ENCODE measurements at regions not wholly inside any gene's neighbourhood (a gene's known extent, or its start where the extent isn't known, plus 50 kb on each side); places are given as distances from the start of the nearest gene placed in this dataset.
"Not testable (repeated sequence)": the region's sequence is repeated elsewhere in the genome, so short reads cannot be mapped to it uniquely, and the experiment has no call there.

DNA sequence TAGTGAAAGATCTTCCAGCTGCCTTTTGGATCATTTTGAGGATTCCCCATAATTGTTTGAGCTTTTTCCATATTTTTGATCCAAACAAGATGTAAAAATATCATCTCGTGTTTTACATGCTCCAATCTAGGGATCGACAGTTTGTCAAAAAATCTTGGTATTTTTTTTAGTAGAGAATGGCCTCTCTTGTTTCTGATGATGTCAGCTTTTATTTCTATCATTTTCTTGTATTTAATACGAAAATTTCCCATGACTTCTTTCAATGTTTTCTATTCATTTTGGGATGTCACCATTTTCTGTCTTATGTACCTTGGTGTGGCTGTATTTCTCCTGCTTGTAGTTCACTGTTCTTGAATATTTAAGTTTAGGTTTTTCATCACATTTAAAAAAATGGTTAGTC is 812.0 kb upstream of the NCAM2 start:
- H3K36me3 ChIP-seq (ENCODE audit: control insufficient read depth in 2 of 3, insufficient read depth in 3 of 3, low read length in 3 of 3) = no peaks in the 10 kb centered on the region
- no peak for DNase-seq
- Mint-ChIP-seq H3K27ac (no peak overlapping the region), H3K4me1 (no peaks in the 10 kb centered on the region), H3K9me3 (peaks cover 0 to 36% (median 8%) of the 10 kb centered on the region in 11 donors), H3K27me3 (no peaks in the 10 kb centered on the region), H3K36me3 (no peaks in the 10 kb centered on the region), H3K4me3 (no peak overlapping the region)
- ChIA-PET CTCF (no interaction called here), POLR2A (no interaction called here)
- no peaks in the 10 kb centered on the region for H3K4me1 ChIP-seq (ENCODE audit: control insufficient read depth in 2 of 2, insufficient read depth in 2 of 2, low read length in 2 of 2)
- ATAC-seq = no peak
- no peak overlapping the region for H3K4me3 ChIP-seq (ENCODE audit: low read length)
- H3K27ac ChIP-seq (ENCODE audit: low read depth, low read length) = no peak overlapping the region
- H3K9me3 ChIP-seq (ENCODE audit: control insufficient read depth in 2 of 3, low read length in 3 of 3) = no peaks in the 10 kb centered on the region
- intact Hi-C loops (cut with micrococcal nuclease) = no loop called here
- H3K27me3 ChIP-seq (ENCODE audit: control insufficient read depth in 2 of 2, insufficient read depth in 2 of 2, low read length in 2 of 2) = no peaks in the 10 kb centered on the region

DNA sequence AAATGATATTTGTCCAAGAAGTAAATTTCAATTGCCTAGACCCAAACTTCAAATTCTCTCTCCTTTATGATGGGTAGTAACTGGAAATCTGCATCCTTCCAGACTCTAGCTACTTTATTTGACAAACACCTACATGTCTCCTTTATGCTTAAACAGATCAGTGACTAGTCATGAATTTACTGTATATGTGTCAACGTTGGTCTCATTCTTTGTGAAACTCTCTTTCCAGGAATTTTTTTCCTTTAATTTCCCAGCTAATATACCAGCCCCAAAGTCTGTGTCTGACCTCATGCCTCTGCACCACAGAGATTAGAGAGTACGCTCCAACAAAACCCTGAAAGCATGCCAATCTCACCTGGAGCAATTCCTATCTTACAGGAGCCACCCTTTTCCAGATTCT is 811.2 kb upstream of the NCAM2 start:
- ATAC-seq (no peak), DNase-seq (no peak)
- Histone ChIP-seq H3K4me1 (ENCODE audit: control insufficient read depth in 2 of 2, insufficient read depth in 2 of 2, low read length in 2 of 2) (no peaks in the 10 kb centered on the region), H3K27ac (ENCODE audit: low read depth, low read length) (no peak overlapping the region), H3K36me3 (ENCODE audit: control insufficient read depth in 2 of 3, insufficient read depth in 3 of 3, low read length in 3 of 3) (no peaks in the 10 kb centered on the region), H3K27me3 (ENCODE audit: control insufficient read depth in 2 of 2, insufficient read depth in 2 of 2, low read length in 2 of 2) (no peaks in the 10 kb centered on the region), H3K9me3 (ENCODE audit: control insufficient read depth in 2 of 3, low read length in 3 of 3) (no peaks in the 10 kb centered on the region), H3K4me3 (ENCODE audit: low read length) (no peak overlapping the region)
- Mint-ChIP-seq H3K36me3 (no peaks in the 10 kb centered on the region), H3K4me1 (no peaks in the 10 kb centered on the region), H3K27me3 (no peaks in the 10 kb centered on the region), H3K27ac (no peak overlapping the region), H3K4me3 (no peak overlapping the region), H3K9me3 (peaks cover 3 to 36% (median 8%) of the 10 kb centered on the region in 11 donors)
- intact Hi-C loops (cut with micrococcal nuclease) = no loop called here
- POLR2A ChIA-PET = no interaction called here
- CTCF ChIA-PET = no interaction called here

DNA sequence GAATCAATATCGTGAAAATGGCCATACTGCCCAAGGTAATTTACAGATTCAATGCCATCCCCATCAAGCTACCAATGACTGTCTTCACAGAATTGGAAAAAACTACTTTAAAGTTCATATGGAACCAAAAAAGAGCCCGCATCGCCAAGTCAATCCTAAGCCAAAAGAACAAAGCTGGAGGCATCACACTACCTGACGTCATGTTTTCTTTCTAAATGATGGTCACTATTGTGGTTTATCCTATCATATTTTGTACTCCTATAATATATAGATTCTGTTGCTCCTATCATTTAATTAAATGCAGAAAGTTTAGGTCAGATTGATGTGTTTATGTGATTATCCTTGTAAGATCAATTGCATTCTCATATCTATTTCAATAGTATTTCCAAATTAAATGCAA is 796.9 kb upstream of the NCAM2 start:
- H3K4me1 Mint-ChIP-seq; H3K36me3 Mint-ChIP-seq; H3K36me3 ChIP-seq (ENCODE audit: control insufficient read depth in 2 of 3, insufficient read depth in 3 of 3, low read length in 3 of 3); DNase-seq; H3K4me1 ChIP-seq (ENCODE audit: control insufficient read depth in 2 of 2, insufficient read depth in 2 of 2, low read length in 2 of 2); H3K4me3 ChIP-seq (ENCODE audit: low read length); CTCF ChIA-PET; H3K27me3 ChIP-seq (ENCODE audit: control insufficient read depth in 2 of 2, insufficient read depth in 2 of 2, low read length in 2 of 2); H3K27me3 Mint-ChIP-seq; ATAC-seq; H3K9me3 ChIP-seq (ENCODE audit: control insufficient read depth in 2 of 3, low read length in 3 of 3); intact Hi-C loops (cut with micrococcal nuclease); POLR2A ChIA-PET; H3K27ac ChIP-seq (ENCODE audit: low read depth, low read length); H3K27ac Mint-ChIP-seq; H3K4me3 Mint-ChIP-seq: not testable (repeated sequence)
- H3K9me3 Mint-ChIP-seq = peaks cover 0 to 21% (median 8%) of the 10 kb centered on the region in 11 donors

DNA sequence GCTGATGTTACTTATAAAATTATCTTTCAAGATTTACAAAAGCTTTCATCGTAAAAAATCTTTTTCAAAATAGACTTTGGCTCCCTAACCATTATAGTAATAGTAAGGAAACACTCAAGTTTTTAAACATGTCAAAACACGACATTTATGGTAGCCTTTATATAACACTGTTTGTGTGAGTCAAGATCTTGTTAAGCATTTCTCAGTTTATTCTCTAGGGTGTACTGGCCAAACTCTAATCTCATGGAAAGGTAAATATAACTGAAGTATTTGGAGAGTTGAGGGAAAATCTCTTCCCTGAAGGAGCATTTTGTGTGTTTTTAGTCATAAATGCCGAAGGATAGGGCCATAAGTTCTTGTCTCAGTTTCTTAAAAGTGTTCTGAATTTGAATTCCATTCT is 790.9 kb upstream of the NCAM2 start:
- Histone ChIP-seq H3K9me3 (ENCODE audit: control insufficient read depth in 2 of 3, low read length in 3 of 3) (no peaks in the 10 kb centered on the region), H3K4me3 (ENCODE audit: low read length) (no peak overlapping the region), H3K36me3 (ENCODE audit: control insufficient read depth in 2 of 3, insufficient read depth in 3 of 3, low read length in 3 of 3) (no peaks in the 10 kb centered on the region), H3K27ac (ENCODE audit: low read depth, low read length) (no peak overlapping the region), H3K4me1 (ENCODE audit: control insufficient read depth in 2 of 2, insufficient read depth in 2 of 2, low read length in 2 of 2) (no peaks in the 10 kb centered on the region), H3K27me3 (ENCODE audit: control insufficient read depth in 2 of 2, insufficient read depth in 2 of 2, low read length in 2 of 2) (no peaks in the 10 kb centered on the region)
- no peak for DNase-seq
- Mint-ChIP-seq H3K36me3 (no peaks in the 10 kb centered on the region), H3K9me3 (peaks cover 0 to 23% (median 3%) of the 10 kb centered on the region in 11 donors), H3K4me1 (no peaks in the 10 kb centered on the region), H3K27me3 (no peaks in the 10 kb centered on the region), H3K27ac (no peak overlapping the region), H3K4me3 (no peak overlapping the region)
- no peak for ATAC-seq
- POLR2A ChIA-PET = no interaction called here
- CTCF ChIA-PET = no interaction called here
- intact Hi-C loops (cut with micrococcal nuclease) = no loop called here

DNA sequence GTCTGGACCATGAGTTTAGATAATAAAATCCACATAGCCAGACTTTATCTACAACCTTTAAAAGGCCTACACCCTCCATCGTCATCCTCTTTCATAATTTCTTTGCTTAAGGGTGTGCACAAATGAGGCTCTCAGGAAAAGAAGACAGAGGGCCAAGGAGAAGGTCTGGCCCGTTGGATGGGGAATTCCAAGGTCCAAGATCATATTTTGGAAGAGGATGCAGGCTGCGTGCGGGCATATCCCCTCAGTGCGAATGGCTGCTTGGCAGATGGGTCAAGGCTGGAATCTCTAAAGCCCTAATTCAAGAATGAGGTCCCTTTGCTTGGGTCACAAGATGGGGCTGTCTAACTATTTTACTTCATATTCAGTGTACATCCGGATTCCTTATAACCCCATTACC is 782.2 kb upstream of the NCAM2 start:
- H3K27ac ChIP-seq (ENCODE audit: low read depth, low read length) = no peak overlapping the region
- H3K27ac Mint-ChIP-seq = no peak overlapping the region
- no peaks in the 10 kb centered on the region for H3K4me1 ChIP-seq (ENCODE audit: control insufficient read depth in 2 of 2, insufficient read depth in 2 of 2, low read length in 2 of 2)
- H3K9me3 Mint-ChIP-seq = peaks cover 0 to 18% (median 7%) of the 10 kb centered on the region in 11 donors
- DNase-seq = no peak
- CTCF ChIA-PET = no interaction called here
- POLR2A ChIA-PET = no interaction called here
- no peak for ATAC-seq
- no peaks in the 10 kb centered on the region for H3K36me3 ChIP-seq (ENCODE audit: control insufficient read depth in 2 of 3, insufficient read depth in 3 of 3, low read length in 3 of 3)
- H3K4me1 Mint-ChIP-seq = no peaks in the 10 kb centered on the region
- H3K4me3 Mint-ChIP-seq = no peak overlapping the region
- intact Hi-C loops (cut with micrococcal nuclease) = no loop called here
- H3K27me3 ChIP-seq (ENCODE audit: control insufficient read depth in 2 of 2, insufficient read depth in 2 of 2, low read length in 2 of 2) = no peaks in the 10 kb centered on the region
- H3K36me3 Mint-ChIP-seq = no peaks in the 10 kb centered on the region
- no peak overlapping the region for H3K4me3 ChIP-seq (ENCODE audit: low read length)
- no peaks in the 10 kb centered on the region for H3K27me3 Mint-ChIP-seq
- H3K9me3 ChIP-seq (ENCODE audit: control insufficient read depth in 2 of 3, low read length in 3 of 3) = no peaks in the 10 kb centered on the region

DNA sequence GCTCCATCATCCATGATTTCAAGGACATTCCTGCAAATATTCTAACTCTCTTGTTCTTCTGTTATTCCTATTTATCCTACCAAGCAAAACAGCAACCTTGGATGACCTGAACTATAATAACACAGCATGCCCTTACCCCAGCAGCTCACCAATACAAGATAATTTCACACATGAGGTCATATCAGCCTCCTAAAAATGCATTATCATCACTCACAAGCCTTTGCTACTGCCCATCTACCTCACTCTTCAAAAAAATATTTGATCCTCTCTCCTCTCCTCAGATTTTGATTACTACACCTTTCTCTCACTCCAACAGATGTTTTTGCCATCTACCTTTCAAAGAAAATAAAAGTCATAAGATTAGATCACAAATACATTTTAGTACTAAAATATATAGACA is 777.6 kb upstream of the NCAM2 start:
- H3K27me3 ChIP-seq (ENCODE audit: control insufficient read depth in 2 of 2, insufficient read depth in 2 of 2, low read length in 2 of 2) = no peaks in the 10 kb centered on the region
- Mint-ChIP-seq H3K27ac (no peak overlapping the region), H3K27me3 (no peaks in the 10 kb centered on the region), H3K36me3 (no peaks in the 10 kb centered on the region), H3K4me1 (no peaks in the 10 kb centered on the region), H3K4me3 (no peak overlapping the region), H3K9me3 (peaks cover 0 to 14% (median 3%) of the 10 kb centered on the region in 11 donors)
- H3K4me3 ChIP-seq (ENCODE audit: low read length) = no peak overlapping the region
- DNase-seq = no peak
- no peaks in the 10 kb centered on the region for H3K36me3 ChIP-seq (ENCODE audit: control insufficient read depth in 2 of 3, insufficient read depth in 3 of 3, low read length in 3 of 3)
- POLR2A ChIA-PET = no interaction called here
- intact Hi-C loops (cut with micrococcal nuclease) = no loop called here
- CTCF ChIA-PET = no interaction called here
- H3K27ac ChIP-seq (ENCODE audit: low read depth, low read length) = no peak overlapping the region
- no peaks in the 10 kb centered on the region for H3K4me1 ChIP-seq (ENCODE audit: control insufficient read depth in 2 of 2, insufficient read depth in 2 of 2, low read length in 2 of 2)
- ATAC-seq = no peak
- no peaks in the 10 kb centered on the region for H3K9me3 ChIP-seq (ENCODE audit: control insufficient read depth in 2 of 3, low read length in 3 of 3)

DNA sequence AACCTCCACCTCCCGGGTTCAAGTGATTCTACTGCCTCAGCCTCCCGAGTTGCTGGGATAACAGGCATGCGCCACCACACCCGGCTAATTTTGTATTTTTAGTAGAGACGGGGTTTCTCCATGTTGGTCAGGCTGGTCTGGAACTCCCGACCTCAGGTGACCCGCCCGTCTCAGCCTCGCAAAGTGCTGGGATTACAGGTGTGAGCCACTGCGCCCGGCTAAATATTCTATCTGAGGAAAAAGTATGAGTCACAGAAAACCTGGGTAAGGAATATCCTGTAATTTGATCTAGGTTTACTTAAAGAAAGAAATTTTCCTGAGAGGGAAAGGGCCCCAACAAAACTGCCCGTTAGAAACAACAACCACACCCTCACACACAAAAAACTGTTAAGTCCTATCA is 776.2 kb upstream of the NCAM2 start:
- peaks cover 0 to 14% (median 3%) of the 10 kb centered on the region in 11 donors for H3K9me3 Mint-ChIP-seq
- H3K4me1 ChIP-seq (ENCODE audit: control insufficient read depth in 2 of 2, insufficient read depth in 2 of 2, low read length in 2 of 2); POLR2A ChIA-PET; H3K36me3 Mint-ChIP-seq; CTCF ChIA-PET; H3K36me3 ChIP-seq (ENCODE audit: control insufficient read depth in 2 of 3, insufficient read depth in 3 of 3, low read length in 3 of 3); ATAC-seq; H3K9me3 ChIP-seq (ENCODE audit: control insufficient read depth in 2 of 3, low read length in 3 of 3); H3K27ac Mint-ChIP-seq; H3K27me3 ChIP-seq (ENCODE audit: control insufficient read depth in 2 of 2, insufficient read depth in 2 of 2, low read length in 2 of 2); intact Hi-C loops (cut with micrococcal nuclease); H3K4me3 ChIP-seq (ENCODE audit: low read length); H3K27me3 Mint-ChIP-seq; H3K27ac ChIP-seq (ENCODE audit: low read depth, low read length); H3K4me1 Mint-ChIP-seq; DNase-seq; H3K4me3 Mint-ChIP-seq: not testable (repeated sequence)
